ENCODE measurements at regions not wholly inside any gene's neighbourhood (a gene's known extent, or its start where the extent isn't known, plus 50 kb on each side); places are given as distances from the start of the nearest gene placed in this dataset.

DNA sequence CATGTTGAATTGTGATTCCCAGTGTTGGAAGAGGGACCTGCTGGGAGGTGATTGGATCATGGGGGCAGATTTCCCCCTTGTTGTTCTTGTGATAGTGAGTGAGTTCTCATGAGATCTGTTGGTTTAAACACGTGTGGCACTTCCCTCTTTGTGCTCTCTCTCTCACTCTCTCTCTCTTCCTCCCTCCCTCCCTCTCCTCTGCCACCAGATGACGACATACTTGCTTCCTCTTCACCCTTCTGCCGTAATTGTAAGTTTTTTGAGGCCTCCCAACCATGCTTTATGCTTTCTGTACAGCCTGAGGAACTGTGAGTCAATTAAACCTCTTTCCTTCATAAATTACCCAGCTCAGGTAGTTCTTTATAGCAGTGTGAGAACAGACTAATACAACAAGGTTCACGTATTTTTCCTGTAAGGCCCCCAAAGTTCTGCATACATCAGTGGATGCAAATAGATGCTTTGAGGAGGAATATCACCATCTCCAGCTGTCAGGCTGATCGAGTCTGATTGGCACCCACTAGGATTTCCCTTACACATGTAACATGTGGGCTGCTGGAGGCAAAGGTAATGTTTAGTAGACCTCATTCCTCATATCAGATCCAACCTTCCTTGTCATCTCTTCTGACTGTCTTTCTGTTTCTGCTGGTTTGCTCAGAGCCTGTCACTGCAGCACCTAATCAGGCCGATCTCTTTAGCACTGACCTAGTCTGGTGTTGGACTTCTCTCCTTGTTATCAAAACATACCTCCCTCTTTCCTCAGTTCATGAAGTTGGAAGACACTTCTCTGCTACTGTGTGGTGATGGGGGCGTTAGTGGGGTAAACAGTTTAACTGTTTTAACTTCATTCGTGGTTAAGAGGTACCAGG, 54.3 kb upstream of the BACH2 start:
- Histone ChIP-seq H3K27me3 (no peaks in the 10 kb centered on the region), H3K9me3 (no peaks in the 10 kb centered on the region), H3K4me1 (no peaks in the 10 kb centered on the region)

GRCh38 chr6:90347411-90347851, 50.8 kb upstream of the BACH2 start:
- Histone ChIP-seq H3K36me3 (no peaks in the 10 kb centered on the region), H3K9me3 (no peaks in the 10 kb centered on the region), H3K4me1 (no peaks in the 10 kb centered on the region), H3K4me3 (ENCODE audit: low read depth, low read length) (no peak overlapping the region), H3K27me3 (peaks cover 3% of the 10 kb centered on the region; the same call in 1 of the 2 replicates)
- DNase-seq: no peak
- TF ChIP-seq, protein P1, sequence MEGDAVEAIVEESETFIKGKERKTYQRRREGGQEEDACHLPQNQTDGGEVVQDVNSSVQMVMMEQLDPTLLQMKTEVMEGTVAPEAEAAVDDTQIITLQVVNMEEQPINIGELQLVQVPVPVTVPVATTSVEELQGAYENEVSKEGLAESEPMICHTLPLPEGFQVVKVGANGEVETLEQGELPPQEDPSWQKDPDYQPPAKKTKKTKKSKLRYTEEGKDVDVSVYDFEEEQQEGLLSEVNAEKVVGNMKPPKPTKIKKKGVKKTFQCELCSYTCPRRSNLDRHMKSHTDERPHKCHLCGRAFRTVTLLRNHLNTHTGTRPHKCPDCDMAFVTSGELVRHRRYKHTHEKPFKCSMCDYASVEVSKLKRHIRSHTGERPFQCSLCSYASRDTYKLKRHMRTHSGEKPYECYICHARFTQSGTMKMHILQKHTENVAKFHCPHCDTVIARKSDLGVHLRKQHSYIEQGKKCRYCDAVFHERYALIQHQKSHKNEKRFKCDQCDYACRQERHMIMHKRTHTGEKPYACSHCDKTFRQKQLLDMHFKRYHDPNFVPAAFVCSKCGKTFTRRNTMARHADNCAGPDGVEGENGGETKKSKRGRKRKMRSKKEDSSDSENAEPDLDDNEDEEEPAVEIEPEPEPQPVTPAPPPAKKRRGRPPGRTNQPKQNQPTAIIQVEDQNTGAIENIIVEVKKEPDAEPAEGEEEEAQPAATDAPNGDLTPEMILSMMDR (IDR thresholded peaks at IDR 0.05; ENCODE audit: low read depth, low read length): no peak

More for the DNA sequence above, 54.3 kb upstream of the BACH2 start:
- DNase-seq: no peak
- Histone ChIP-seq H3K4me3 (ENCODE audit: low read depth, low read length) (no peak overlapping the region), H3K36me3 (no peaks in the 10 kb centered on the region)
- TF ChIP-seq, protein P1 (IDR thresholded peaks at IDR 0.05; ENCODE audit: low read depth, low read length): no peak

DNA sequence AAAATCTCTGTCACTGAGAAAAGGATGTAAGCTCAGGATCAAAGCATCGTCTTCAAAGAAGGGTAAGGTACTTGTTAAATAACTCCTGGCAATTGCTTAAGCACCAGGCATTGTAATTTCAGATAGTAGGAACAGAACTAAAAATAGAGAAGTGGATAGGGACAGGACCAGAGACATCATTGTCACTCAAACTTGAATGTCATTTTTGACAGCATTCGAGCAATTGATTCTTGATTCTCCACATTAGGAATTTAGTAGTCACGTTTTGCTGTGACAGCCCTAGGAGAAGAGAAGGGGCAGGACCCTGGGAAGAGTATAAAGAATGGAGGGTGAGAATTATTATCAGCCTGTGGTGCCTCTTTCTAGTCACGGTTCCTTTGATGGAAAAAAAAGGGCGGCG, 50.1 kb upstream of the BACH2 start:
- H3K27me3 ChIP-seq: peaks cover 3% of the 10 kb centered on the region; the same call in 1 of the 2 replicates
- no peaks in the 10 kb centered on the region for H3K36me3 ChIP-seq
- H3K4me3 ChIP-seq (ENCODE audit: low read depth, low read length): no peak overlapping the region
- TF ChIP-seq, protein P1 (IDR thresholded peaks at IDR 0.05; ENCODE audit: low read depth, low read length): no peak
- no peaks in the 10 kb centered on the region for H3K4me1 ChIP-seq
- DNase-seq: no peak
- H3K9me3 ChIP-seq: no peaks in the 10 kb centered on the region
